GM11168 (cell line): ENCODE measurements at regions not wholly inside any gene's neighbourhood (a gene's known extent, or its start where the extent isn't known, plus 50 kb on each side); places are given as distances from the start of the nearest gene placed in this dataset.

ENCODE experiments used
- in situ Hi-C: fragments of 300-500 bp; cut with MboI; formaldehyde crosslinking; loops from one replicate; pipeline ENCODE4 v1.12.0; 2022; ENCODE audit warnings: low sequenced_read_pairs; ENCODE audit not compliant: unreplicated experiment

DNA sequence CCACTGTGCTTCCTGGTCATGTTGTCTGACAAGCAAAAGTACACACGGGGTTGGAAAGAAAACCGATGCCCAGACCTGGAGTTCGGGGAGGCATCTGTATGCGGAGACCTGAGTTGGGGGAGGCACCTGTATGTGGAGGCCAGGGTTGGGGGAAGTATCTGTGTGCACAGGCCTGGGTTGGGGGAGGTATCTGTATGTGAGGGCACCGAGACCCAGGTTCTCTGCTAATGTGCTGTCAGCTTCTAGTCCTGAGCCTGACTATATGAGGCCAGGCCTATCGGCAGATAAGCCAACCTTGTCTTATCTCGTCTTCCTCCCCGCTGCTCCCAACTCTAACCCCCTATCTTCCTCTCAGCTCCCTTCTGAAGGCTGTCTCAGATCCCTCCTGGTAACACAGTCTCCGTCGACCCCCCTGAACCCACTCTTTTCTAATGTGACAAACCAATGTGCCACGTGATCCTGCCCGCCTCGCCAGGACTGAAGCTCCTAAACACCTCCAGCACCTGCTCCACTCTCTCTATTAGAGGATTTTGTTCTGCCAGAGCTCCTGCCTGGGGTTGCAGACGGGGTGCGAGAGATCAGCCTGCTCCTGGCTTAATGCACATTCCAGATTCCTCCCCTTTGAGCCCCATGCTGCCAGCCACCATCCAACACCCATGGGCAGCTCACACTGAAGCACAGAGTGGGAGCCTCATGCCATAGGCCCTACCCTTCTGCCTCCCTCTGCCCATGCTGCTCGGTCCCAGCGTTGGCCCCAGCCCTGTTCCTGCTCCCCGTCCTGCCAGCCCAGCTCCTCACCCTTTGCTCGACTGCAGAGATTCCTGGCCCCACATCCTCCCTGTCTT is 188.4 kb downstream of the SH3BP4 start:
- in situ Hi-C loops, result no loop called here

DNA sequence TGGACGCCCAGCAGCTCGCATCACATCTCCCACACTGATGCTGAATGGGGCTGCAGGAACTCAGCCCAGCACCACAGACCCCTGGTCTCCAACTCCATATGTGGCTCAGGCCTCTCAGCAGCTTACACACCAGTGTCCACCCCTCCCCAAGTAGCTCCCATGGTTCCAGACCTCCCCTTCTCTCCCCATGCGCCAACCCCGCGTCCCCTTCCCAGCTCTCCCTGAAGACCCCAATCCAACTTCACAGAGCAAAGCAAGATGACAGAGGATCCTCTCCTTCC is 188.9 kb downstream of the SH3BP4 start:
- in situ Hi-C loops, result no loop called here

DNA sequence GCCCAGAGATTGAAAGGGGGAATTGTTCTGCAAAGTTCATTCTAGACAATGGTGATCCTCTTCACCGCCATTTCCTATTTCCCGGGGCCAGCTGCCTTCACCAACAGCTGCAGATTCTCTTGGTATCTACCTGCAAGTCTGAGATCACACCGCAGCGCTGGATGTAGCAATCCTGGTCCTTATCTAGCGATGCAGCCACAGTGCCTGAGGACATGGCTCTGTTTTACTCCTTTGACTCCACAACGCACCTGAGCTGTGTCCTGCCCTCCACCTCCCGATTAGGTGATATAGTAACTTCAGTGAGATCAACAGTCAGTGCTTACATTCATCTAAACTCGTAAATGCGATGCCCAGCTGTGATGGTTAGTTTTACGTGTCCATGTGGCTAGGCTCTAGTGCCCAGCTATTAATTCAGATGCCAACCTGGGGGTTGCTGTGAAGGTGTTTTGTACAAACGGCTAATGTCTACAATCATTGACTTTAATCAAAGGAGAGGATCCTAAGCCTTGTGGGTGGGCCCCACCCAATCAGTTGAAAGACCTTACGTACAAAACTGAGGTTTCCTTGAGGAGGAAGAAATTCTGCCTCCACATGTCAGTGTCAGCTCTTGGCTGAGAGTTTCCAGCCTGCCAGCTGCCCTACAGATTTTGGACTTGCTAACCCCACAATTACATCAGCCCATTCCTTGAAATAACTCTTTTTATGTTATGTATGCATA is 189.8 kb downstream of the SH3BP4 start:
- in situ Hi-C loops, result no loop called here

DNA sequence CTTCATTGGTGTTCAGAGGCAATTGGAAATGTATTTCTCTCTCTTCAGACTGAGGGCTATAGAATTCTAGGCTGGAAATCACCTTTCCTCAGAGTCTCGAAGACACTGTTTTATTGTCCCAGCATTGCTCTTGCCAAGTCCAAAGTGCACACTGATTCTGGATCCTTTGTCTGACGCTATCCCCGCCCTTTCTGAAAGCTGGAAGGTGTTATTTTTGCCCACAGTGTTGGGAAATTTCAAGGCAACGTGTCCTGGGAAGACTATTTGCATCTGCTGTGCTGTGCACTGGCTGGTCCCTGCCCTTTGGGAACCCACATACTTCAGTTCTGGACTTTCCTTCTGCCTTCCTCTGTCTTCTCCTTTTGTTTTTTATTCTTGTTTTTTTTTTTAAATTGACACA is 190.8 kb downstream of the SH3BP4 start:
- in situ Hi-C loops, result no loop called here

DNA sequence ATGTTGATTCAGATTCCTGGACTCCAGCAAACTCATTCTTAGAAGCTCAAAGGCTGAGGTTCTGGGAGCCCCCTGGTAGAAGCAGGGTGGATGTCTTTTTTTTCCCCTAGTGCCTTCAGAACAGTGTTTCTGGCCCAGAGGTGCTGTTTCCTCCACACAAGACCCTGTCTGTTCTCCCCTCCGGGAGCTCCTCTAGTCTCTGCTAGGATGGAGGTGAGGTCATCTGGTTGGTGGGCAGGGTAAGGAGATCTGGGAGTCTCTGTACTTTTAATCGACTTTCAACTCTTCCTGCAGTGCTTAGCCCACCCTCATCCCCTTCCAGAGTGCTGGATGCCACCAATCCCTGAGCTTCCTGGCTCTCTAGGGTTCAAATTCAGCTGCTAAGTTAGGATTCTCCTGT is 192.0 kb downstream of the SH3BP4 start:
- in situ Hi-C loops, result no loop called here

DNA sequence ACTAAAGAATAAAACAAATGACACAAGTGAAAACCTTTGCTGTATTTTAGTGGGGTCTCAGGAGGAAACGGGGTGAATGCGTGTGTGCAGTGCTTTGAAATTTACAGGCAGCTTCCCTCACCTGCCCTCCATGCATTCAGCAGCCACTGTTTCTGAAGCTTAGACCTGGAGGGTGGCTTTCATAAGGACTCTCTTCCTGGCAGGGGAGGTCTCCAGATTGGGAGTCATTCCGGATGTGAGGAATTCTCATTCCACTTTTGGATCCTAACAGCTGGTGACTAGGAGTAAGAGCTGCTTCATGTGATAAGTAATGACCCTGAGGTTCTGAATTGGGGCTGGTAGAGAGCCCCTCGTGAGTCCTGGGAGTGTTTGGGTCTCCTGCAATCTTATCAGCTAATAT is 192.5 kb downstream of the SH3BP4 start:
- in situ Hi-C loops, result no loop called here

DNA sequence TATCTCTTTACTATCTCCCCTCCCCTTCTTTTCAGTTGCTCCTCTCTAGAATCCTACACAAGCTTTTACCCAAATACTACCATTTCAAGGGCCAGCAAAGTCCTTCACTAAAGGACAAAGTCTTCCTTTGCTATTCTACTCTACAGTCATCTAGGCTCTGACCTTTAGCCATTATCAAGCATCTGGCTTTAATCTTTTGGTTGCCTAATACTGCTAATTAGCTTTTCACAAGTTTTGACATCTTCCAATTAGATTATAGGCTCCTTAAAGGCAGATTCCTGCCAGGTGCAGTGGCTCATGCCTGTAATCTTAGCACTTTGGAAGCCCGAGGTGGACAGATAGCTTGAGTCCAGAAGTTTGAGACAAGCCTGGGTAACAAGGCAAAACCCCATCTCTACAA is 194.4 kb downstream of the SH3BP4 start:
- in situ Hi-C loops, result no loop called here

DNA sequence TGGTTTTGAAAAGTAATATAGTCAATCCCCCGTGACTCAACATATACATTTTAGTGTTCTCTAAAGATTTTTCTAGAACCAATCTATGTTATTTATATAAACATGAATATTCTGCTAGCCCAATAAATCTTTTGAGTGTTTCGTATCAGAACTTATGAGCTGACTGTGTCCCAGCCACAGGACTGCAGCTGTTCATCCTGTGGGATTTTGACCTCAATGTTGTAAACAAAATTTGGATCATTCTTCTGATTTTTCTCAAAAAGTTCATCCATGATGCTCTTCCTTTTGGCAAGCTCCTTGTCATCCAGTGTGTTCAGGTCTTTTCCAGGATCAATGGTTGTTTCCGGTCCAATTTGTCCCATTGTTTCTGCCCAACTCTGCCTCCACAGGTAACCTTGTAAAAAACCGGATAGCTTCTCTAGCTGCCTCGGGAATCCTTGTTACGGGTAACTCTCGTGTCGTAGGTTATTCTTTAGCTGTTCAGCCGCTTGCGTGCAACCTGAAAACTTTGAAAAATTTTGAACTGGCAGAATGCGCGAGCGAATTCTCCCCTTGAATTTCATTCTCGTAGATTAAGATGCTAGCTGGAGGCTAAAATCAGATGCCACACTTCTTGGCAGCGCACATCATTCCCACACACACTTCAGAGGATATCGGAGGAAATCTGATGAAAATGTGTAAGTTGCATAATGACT is 195.2 kb downstream of the SH3BP4 start:
- in situ Hi-C loops, result no loop called here

DNA sequence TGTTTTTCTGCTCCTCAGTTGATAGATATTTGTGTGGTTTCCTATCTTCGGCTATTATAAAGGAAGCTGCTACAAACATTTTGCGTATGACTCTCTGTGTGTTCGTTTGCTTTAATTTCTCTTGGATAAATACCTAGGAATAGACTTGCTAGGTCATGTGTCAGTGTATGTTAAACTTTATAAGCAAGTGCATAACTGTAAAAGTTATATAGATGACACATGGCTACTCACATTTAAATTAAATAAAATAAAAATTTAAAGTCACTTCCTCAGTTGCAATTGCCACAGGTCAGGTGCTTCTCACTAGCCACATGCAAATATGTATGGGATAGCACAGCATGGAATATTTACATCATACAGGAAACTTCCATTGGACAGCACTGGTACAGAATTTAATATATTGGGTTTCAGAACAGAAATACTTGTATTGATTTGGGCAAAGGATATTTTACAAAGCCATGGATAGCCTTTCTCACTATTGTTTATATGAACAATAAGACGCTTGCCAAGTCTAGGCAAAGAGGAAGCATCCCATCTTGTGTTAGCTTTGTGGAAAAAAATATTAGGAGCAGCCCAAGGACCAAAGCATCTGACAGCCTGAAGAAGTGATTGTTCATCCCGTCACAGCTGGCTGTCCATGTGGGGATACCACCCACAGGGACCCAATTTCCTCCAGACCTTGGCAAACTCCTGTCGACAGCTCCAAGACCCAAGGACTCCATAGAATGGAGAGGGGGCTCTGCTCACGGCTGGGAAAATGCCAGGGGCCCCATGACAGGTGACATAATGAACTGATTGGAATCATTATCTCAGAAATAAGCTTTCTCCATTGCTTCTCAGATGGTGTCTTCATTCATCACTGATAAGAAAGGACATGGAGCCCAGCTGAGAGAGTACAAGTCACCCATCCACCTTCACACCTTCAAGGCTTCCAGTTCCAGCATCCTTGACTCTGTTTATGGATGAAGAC is 196.7 kb downstream of the SH3BP4 start:
- in situ Hi-C loops, result no loop called here

DNA sequence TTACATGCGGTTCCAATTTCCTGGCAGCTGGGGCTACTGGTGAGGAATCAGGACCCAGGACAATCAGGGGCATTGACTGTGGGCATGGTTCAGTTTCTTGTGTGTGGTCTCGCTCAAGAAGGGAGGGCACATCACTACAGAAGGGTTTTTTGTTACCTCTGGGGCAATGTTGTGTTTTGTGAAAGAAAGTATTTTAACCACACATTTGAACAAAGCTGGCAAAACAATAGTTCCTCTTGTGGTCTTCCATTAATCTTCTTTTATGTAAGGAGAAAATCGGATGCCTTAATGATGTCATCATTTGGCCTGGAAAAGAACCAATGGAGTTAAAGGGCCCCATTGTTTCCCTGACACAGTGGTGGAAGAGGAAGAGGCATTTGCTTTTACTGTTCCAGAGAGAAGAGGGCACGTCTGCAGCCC is 197.4 kb downstream of the SH3BP4 start:
- in situ Hi-C loops, result no loop called here

DNA sequence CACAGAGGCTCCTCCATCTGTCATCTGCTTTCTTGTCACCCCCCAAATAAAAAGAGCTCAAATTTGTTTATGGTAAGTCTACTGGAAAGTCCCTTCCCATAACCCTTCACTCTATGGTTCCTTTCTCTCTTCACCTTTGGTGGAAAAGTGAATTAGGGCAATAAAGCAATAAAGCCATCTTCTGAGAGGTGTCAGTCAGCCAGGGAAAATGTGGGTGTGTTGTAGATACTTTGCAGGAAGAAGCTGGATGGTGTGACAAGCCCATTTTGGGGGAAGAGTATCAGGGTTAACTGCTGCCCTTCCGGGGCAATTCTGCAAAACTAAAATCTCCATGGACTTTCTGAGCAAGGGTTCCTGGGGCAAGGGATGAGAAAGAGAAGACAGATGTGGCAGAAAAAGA is 197.9 kb downstream of the SH3BP4 start:
- in situ Hi-C loops, result no loop called here

DNA sequence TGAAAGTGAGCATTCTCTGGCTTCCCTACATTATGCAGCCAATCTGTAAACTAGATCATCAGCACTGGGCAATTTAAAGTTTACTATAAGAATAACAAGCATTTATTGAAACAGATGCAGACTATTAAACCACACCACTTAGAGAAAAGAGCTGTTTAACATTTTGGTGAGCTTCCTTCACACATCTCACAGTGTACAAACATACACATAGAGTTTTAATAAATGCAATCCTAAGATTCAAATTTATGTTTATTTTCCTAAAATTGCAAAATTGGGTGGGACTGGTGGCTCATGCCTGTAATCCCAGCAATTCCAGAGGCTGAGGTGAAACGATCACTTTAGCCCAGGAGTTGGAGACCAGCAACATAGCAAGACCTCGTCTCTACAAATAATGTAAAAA is 199.3 kb downstream of the SH3BP4 start:
- in situ Hi-C loops, result no loop called here

DNA sequence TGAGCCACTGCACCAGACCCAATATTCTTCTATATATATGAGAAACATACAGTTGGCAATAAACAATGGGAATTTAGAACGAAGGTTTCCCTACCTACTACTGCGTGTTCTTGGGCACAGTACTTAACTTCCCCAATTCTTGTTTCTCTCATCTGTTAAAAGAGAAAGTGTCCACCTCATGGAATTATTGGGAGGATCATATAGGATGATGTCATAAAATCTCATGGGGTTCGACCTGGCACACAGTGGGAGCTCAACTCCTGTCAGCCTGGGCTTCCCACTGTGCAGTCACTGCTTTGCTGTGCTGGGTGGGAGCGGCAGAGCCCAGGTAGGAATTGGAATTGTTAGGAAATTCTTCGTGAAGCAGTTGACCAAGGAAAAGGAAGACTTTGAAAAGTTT is 203.3 kb downstream of the SH3BP4 start:
- in situ Hi-C loops, result no loop called here

DNA sequence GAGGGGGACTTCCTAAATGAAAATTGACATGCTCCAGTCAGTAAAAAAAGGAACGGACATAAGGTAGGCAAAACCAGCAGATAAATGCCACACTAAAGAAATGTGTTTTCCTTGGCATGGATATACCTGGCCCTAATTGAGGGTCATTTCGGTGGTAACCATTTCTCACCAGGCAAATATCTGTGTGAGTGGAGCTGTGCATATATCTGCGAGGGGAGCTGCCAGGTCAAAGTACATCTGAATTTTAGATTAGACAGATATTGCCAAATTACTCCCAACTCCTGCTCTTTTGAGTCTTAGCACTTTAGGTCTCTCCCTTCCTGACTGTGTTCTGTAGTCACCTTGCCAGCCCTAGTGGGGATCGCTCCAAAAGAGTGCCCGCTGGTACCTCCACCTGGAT is 204.2 kb downstream of the SH3BP4 start:
- in situ Hi-C loops, result no loop called here

DNA sequence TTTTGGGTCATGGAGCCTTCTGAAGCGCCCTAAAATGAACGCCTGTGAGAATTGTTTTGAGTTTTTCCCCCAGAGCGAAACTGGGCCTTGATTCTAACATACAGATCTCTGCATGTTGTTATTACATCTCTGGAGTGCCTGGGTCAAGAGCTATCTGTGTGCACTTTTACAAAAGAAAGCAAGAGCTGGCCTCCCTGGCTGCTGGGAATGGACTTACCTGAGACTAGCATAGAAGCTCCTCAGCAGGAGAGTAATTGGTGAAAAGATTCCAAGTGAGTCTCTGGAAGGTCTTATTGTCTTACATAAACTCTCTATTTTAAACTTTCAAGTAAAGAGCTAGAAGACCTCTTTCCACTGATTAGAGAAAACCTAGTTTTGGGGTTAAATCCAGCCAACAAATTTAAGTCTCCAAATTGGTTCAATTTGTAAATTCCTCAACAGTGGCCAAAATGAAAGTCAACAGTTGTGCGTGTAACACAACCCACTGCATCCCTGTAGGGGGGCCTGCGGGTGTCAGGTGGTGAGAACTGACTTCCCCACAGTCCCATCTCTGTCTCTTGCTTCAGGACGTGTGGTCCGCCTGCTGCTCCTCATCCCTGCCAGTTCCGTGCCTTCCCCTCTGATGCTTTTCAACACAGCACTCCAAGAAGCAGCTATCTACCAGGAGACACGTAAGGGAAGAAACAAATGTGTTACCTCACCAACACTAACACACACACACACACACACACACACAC is 206.1 kb downstream of the SH3BP4 start:
- in situ Hi-C loops, result no loop called here

DNA sequence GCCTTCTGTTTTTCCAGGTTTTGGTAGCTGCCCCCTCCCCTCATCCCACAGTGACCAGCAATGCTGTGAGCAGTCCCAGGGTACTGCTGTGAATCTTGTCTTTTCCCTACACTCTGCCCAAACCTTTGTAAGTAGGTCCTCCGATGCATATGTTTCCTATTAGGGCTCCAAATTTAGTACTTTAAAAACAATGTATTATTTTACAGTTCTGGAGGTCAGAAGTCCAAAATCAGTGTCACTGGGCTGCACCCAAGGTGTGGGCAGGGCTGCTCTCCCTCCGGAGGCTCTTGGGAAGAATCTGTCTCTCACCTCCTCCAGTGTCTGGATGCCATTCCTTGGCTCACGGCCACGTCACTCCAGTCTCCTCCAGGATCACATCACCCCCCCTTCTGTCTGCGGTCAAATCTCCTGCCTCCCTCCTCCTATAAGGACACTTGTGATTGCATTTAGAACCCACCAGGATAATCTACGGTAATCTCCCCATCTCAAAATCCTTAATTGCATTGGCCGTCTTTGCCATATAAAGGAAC is 208.5 kb downstream of the SH3BP4 start:
- in situ Hi-C loops, result no loop called here

DNA sequence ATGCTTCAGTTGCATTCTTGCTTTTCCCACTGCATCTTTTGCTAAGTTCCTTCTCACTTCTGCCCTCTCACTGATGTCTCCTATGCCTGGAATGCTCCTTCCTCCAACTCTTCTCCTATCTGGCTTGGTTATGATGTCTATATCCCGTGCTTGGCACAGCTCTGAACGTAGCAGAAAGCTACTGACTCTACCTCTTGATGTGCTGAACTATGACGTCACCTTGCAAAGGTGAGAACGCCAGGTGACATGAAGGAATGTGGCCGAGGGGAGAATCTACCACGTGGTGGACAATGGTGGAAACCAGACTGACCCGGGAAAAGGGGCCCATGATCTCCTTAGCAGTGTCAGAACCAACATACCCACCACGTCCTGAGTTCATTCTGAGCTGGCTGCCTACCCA is 209.7 kb downstream of the SH3BP4 start:
- in situ Hi-C loops, result no loop called here

DNA sequence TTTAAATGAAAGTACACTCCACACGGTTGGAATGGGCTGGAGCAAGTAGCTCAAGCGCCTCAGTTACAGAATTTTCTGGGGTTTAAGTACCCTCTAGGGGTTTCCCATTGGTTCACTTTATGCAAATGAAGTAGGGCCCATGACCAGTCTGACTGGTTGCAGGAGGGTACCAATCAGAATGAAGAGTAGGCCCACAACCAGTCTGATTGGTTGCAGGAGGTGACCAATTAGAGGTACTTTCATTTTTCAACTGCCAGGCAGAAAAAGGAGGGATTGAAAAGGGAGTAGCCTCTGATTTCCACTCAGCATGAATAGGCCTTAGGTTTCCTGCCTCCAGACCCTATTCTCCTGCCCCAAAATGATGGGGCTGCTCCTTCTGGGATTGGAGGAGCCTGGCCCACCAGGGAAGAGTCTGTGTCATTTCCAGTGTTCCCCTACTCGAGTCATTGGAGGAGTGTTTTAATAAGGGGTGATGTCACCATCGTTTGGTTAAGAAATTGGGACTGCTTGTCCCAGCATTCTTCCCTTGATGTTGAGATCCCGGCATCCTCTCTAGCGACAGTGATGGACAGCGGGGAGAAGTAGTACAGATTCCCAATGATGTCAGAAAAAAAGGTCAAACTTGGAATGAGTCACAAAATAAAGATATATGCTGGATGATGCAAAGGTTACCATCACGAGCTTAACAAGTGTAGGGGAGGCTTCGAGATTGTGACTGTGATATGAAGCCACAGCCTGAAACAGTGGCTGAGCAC is 210.4 kb downstream of the SH3BP4 start:
- in situ Hi-C loops, result no loop called here

DNA sequence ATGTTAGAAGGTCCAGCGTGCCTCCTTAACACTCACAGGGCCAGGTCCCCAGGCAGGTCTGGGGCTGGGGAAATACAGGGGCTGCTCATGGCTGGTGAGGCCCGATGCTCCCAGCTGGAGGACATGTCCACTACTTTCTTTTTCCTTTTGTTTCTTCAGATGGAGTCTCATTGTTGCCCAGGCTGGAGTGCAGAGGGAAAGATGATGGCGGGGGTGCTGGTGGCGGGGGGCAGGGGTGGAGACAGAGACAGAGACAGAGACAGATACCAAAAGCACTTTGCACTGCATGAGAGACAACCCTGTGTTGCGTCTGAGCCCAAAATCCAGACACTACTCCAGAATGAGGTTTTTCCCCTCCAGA is 211.0 kb downstream of the SH3BP4 start:
- in situ Hi-C loops, result no loop called here
